ENCODE measurements at regions not wholly inside any gene's neighbourhood (a gene's known extent, or its start where the extent isn't known, plus 50 kb on each side); places are given as distances from the start of the nearest gene placed in this dataset.
A peak's percentile ranks its signal among the peaks of the same experiment; 100 is the strongest.

GRCh38 chr4:123898946-123899666 is 502.5 kb downstream of the SPRY1 start:
- DNase-seq (ENCODE audit: low read depth in 3 of 3, low spot score in 2 of 3) = no peak

- DNase-seq (ENCODE audit: low read depth in 3 of 3, low spot score in 2 of 3) = no peak
These were observed 508.3 kb downstream of the SPRY1 start for GRCh38 chr4:123904882-123905281.

GRCh38 chr4:123913598-123913997 is 517.0 kb downstream of the SPRY1 start:
- DNase-seq (ENCODE audit: low read depth in 3 of 3, low spot score in 2 of 3) = no peak

GRCh38 chr4:123916821-123917220 is 520.2 kb downstream of the SPRY1 start:
- no peak for DNase-seq (ENCODE audit: low read depth in 3 of 3, low spot score in 2 of 3)

GRCh38 chr4:123919576-123920098 is 523.0 kb downstream of the SPRY1 start:
- DNase-seq (ENCODE audit: low read depth in 3 of 3, low spot score in 2 of 3) = no peak

GRCh38 chr4:123921339-123921738 is 524.7 kb downstream of the SPRY1 start:
- DNase-seq (ENCODE audit: low read depth in 3 of 3, low spot score in 2 of 3) = no peak

GRCh38 chr4:123922847-123923246 is 526.3 kb downstream of the SPRY1 start:
- DNase-seq (ENCODE audit: low read depth in 3 of 3, low spot score in 2 of 3) = no peak

- no peak for DNase-seq (ENCODE audit: low read depth in 3 of 3, low spot score in 2 of 3)
These were observed 527.9 kb downstream of the SPRY1 start for GRCh38 chr4:123924536-123924935.

- no peak for DNase-seq (ENCODE audit: low read depth in 3 of 3, low spot score in 2 of 3)
These were observed 533.0 kb downstream of the SPRY1 start for GRCh38 chr4:123929565-123929964.

- no peak for DNase-seq (ENCODE audit: low read depth in 3 of 3, low spot score in 2 of 3)
These were observed 534.4 kb downstream of the SPRY1 start for GRCh38 chr4:123930996-123931395.

GRCh38 chr4:123934096-123934495 is 537.5 kb downstream of the SPRY1 start:
- DNase-seq (ENCODE audit: low read depth in 3 of 3, low spot score in 2 of 3) = no peak

GRCh38 chr4:123936621-123937043 is 540.0 kb downstream of the SPRY1 start:
- DNase-seq (ENCODE audit: low read depth in 3 of 3, low spot score in 2 of 3) = no peak

GRCh38 chr4:123937581-123937980 is 541.0 kb downstream of the SPRY1 start:
- DNase-seq (ENCODE audit: low read depth in 3 of 3, low spot score in 2 of 3) = no peak

GRCh38 chr4:123939621-123940020 is 543.0 kb downstream of the SPRY1 start:
- no peak for DNase-seq (ENCODE audit: low read depth in 3 of 3, low spot score in 2 of 3)

GRCh38 chr4:123940604-123941003 is 544.0 kb downstream of the SPRY1 start:
- no peak for DNase-seq (ENCODE audit: low read depth in 3 of 3, low spot score in 2 of 3)

GRCh38 chr4:123941306-123941705 is 544.7 kb downstream of the SPRY1 start:
- no peak for DNase-seq (ENCODE audit: low read depth in 3 of 3, low spot score in 2 of 3)

- no peak for DNase-seq (ENCODE audit: low read depth in 3 of 3, low spot score in 2 of 3)
These were observed 547.4 kb downstream of the SPRY1 start for GRCh38 chr4:123943976-123944375.

GRCh38 chr4:123945301-123945700 is 548.7 kb downstream of the SPRY1 start:
- DNase-seq (ENCODE audit: low read depth in 3 of 3, low spot score in 2 of 3) = no peak

- peak in 1 of 3 donors; percentile 38 for DNase-seq (ENCODE audit: low read depth in 3 of 3, low spot score in 2 of 3)
These were observed 553.9 kb downstream of the SPRY1 start for GRCh38 chr4:123950530-123950929.

- DNase-seq (ENCODE audit: low read depth in 3 of 3, low spot score in 2 of 3) = no peak
These were observed 556.1 kb downstream of the SPRY1 start for GRCh38 chr4:123952530-123953274.

GRCh38 chr4:123953566-123953965 is 557.0 kb downstream of the SPRY1 start:
- DNase-seq (ENCODE audit: low read depth in 3 of 3, low spot score in 2 of 3) = no peak

- no peak for DNase-seq (ENCODE audit: low read depth in 3 of 3, low spot score in 2 of 3)
These were observed 557.6 kb downstream of the SPRY1 start for GRCh38 chr4:123954220-123954619.

Data from right renal cortex interstitium (tissue), 3 donors.